Fibroblast of skin of left biceps (primary cell): ENCODE measurements at regions not wholly inside any gene's neighbourhood (a gene's known extent, or its start where the extent isn't known, plus 50 kb on each side); places are given as distances from the start of the nearest gene placed in this dataset.
"Not testable (repeated sequence)": the region's sequence is repeated elsewhere in the genome, so short reads cannot be mapped to it uniquely, and the experiment has no call there.

Source experiments
- DNase-seq, 2 experiments: peaks; one replicate each; pipeline ENCODE4 v3.0.0-alpha.2; 2013; ENCODE audit warnings: low read depth in 2 of 2

- not testable (repeated sequence) for DNase-seq
Measured at GRCh38 chr9:42325561-42325960, 142.1 kb downstream of the SPATA31A6 start.

- not testable (repeated sequence) for DNase-seq
Measured at GRCh38 chr9:42326482-42326881, 143.0 kb downstream of the SPATA31A6 start.

- DNase-seq, result not testable (repeated sequence)
Measured at GRCh38 chr9:42335342-42335741, 151.9 kb downstream of the SPATA31A6 start.

- DNase-seq, result not testable (repeated sequence)
Measured at GRCh38 chr9:42335984-42336657, 152.7 kb downstream of the SPATA31A6 start.

GRCh38 chr9:42338275-42338674 is 154.8 kb downstream of the SPATA31A6 start:
- DNase-seq, result not testable (repeated sequence)

- DNase-seq, result not testable (repeated sequence)
Measured at GRCh38 chr9:42339671-42340434, 156.4 kb downstream of the SPATA31A6 start.

GRCh38 chr9:42340435-42340723 is 156.9 kb downstream of the SPATA31A6 start:
- not testable (repeated sequence) for DNase-seq

GRCh38 chr9:42341860-42342259 is 158.4 kb downstream of the SPATA31A6 start:
- not testable (repeated sequence) for DNase-seq

GRCh38 chr9:42342297-42342696 is 158.8 kb downstream of the SPATA31A6 start:
- not testable (repeated sequence) for DNase-seq

- DNase-seq, result not testable (repeated sequence)
Measured at GRCh38 chr9:42344508-42344907, 161.0 kb downstream of the SPATA31A6 start.

- not testable (repeated sequence) for DNase-seq
Measured at GRCh38 chr9:42346916-42347315, 163.5 kb downstream of the SPATA31A6 start.

- DNase-seq, result not testable (repeated sequence)
Measured at GRCh38 chr9:42349181-42349580, 165.7 kb downstream of the SPATA31A6 start.

GRCh38 chr9:42350412-42350811 is 167.0 kb downstream of the SPATA31A6 start:
- not testable (repeated sequence) for DNase-seq

GRCh38 chr9:42357604-42358373 is 174.3 kb downstream of the SPATA31A6 start:
- DNase-seq, result not testable (repeated sequence)

GRCh38 chr9:42358626-42359247 is 175.3 kb downstream of the SPATA31A6 start:
- not testable (repeated sequence) for DNase-seq

GRCh38 chr9:42364410-42365243 is 181.2 kb downstream of the SPATA31A6 start:
- DNase-seq, result not testable (repeated sequence)

- not testable (repeated sequence) for DNase-seq
Measured at GRCh38 chr9:42365244-42365945, 181.9 kb downstream of the SPATA31A6 start.

GRCh38 chr9:42368279-42368881 is 184.9 kb downstream of the SPATA31A6 start:
- DNase-seq, result not testable (repeated sequence)

- not testable (repeated sequence) for DNase-seq
Measured at GRCh38 chr9:42370172-42370571, 186.7 kb downstream of the SPATA31A6 start.

- not testable (repeated sequence) for DNase-seq
Measured at GRCh38 chr9:42371417-42371816, 188.0 kb downstream of the SPATA31A6 start.
